Breast epithelium (tissue), 3 donors: ENCODE measurements at regions not wholly inside any gene's neighbourhood (a gene's known extent, or its start where the extent isn't known, plus 50 kb on each side); places are given as distances from the start of the nearest gene placed in this dataset.

ENCODE experiments used
- CTCF ChIP-seq, 3 donors: fragments of 450-650 bp; IDR thresholded peaks; one replicate each; pipeline ENCODE4 v1.5.1; 2016 to 2017; ENCODE audit warnings: antibody characterized with exemption in 3 of 3, mild to moderate bottlenecking in 3 of 3, moderate library complexity in 3 of 3
- POLR2A ChIP-seq: fragments of 450-650 bp; IDR thresholded peaks from one replicate; pipeline ENCODE4 v1.6.1; 2016; ENCODE audit warnings: antibody characterized with exemption, mild to moderate bottlenecking, moderate library complexity

- TF ChIP-seq CTCF (IDR thresholded peaks at IDR 0.05) (no peak), POLR2A (no peak)
Measured at GRCh38 chr3:168990621-168991020, 672.9 kb downstream of the MECOM start.
